ACC112 (cell line): ENCODE measurements at regions not wholly inside any gene's neighbourhood (a gene's known extent, or its start where the extent isn't known, plus 50 kb on each side); places are given as distances from the start of the nearest gene placed in this dataset.

Experiments
- H2AFZ ChIP-seq: fragments of 200-600 bp; sonication (generic); one replicate; pipeline ENCODE4 v1.6.0; 2017; ENCODE audit warnings: antibody characterized with exemption, low read length; ENCODE audit not compliant: unreplicated experiment
- H3K27ac ChIP-seq: fragments of 200-600 bp; sonication (generic); 2 replicates; pipeline ENCODE4 v1.5.1; 2014; ENCODE audit warnings: low read depth, mild to moderate bottlenecking, antibody characterized with exemption, low read length, moderate library complexity
- H3K27me3 ChIP-seq: fragments of 200-600 bp; sonication (generic); 2 replicates; pipeline ENCODE4 v1.6.1; 2014; ENCODE audit warnings: mild to moderate bottlenecking, antibody characterized with exemption, low read length, moderate library complexity, mixed read lengths; ENCODE audit not compliant: insufficient read depth
- H3K36me3 ChIP-seq: fragments of 200-600 bp; sonication (generic); 2 replicates; pipeline ENCODE4 v1.6.1; 2016; ENCODE audit warnings: mild to moderate bottlenecking, antibody characterized with exemption, low read length, moderate library complexity, mixed read lengths; ENCODE audit not compliant: insufficient read depth
- H3K4me1 ChIP-seq: fragments of 200-600 bp; sonication (generic); one replicate; pipeline ENCODE4 v1.6.1; 2016; ENCODE audit warnings: low read length, mixed read lengths; ENCODE audit not compliant: insufficient read depth, unreplicated experiment, control insufficient read depth
- H3K4me3 ChIP-seq: fragments of 200-600 bp; sonication (generic); 2 replicates; pipeline ENCODE4 v1.5.1; 2014; ENCODE audit warnings: mild to moderate bottlenecking, low read depth, low read length
- H3K79me2 ChIP-seq: fragments of 200-600 bp; sonication (generic); one replicate; pipeline ENCODE4 v1.6.0; 2016; ENCODE audit warnings: low read length; ENCODE audit not compliant: control insufficient read depth, unreplicated experiment, insufficient read depth

DNA sequence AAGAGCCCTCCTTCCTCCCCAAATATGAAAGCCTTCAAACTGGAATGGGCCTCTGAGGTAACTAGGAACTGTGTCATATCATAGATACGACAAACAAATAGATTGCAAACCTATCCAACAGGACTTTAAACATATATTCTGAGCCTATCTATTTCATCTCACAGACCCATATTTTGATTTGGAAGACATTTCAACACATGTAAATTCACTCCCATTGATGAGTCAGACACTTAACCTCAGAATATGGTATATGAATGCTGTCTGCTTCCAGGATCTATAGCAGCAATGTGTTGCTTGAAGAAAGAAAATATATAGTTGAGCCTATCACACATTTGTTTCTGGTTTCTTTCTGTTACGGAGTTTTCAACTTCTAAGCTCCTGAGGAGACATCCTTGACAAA lies 221.9 kb upstream of the SAMSN1 start:
- H2AFZ ChIP-seq, result no peak overlapping the region

DNA sequence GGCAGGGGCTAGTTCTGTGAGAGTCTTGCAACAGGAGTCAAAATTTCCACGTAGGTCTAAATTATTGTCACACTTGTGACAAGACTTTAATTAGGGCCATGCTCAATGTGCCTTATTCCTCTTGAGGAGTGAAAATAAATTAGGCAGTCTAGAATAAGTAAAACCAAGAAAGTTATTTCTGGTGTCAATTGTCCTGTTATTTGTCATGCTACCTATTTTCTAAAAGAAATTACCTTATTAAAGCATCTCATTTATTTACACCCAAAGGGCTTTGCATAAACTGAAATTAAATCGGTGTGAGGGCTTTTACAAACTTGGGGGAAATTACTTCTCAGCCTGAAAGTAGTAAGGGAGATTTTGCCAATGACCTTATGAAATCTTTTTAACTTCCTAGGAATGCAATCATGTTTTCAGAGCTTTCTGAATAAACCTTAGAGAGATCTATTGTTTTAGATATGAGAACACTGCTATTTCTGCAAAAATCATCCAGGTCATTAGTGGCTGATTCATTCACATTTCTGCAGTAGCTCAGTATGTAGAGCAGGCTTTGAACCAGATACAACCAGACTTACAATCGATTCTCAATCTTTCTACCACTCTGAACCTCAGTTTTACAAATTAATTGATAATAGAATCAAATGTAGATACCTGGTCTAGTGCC lies 221.2 kb upstream of the SAMSN1 start:
- Histone ChIP-seq H3K79me2 (no peaks in the 10 kb centered on the region), H3K27ac (no peak overlapping the region), H3K4me1 (peaks cover 12% of the 10 kb centered on the region), H3K4me3 (no peak overlapping the region), H3K27me3 (peaks cover 7% of the 10 kb centered on the region; the same call in 1 of the 2 replicates), H2AFZ (no peak overlapping the region), H3K36me3 (no peaks in the 10 kb centered on the region)

More for the DNA sequence above, 221.9 kb upstream of the SAMSN1 start:
- H3K27me3 ChIP-seq, result peaks cover 7% of the 10 kb centered on the region; the same call in 1 of the 2 replicates
- no peaks in the 10 kb centered on the region for H3K79me2 ChIP-seq
- no peak overlapping the region for H3K4me3 ChIP-seq
- peaks cover 7% of the 10 kb centered on the region for H3K4me1 ChIP-seq
- H3K36me3 ChIP-seq, result no peaks in the 10 kb centered on the region
- no peak overlapping the region for H3K27ac ChIP-seq

DNA sequence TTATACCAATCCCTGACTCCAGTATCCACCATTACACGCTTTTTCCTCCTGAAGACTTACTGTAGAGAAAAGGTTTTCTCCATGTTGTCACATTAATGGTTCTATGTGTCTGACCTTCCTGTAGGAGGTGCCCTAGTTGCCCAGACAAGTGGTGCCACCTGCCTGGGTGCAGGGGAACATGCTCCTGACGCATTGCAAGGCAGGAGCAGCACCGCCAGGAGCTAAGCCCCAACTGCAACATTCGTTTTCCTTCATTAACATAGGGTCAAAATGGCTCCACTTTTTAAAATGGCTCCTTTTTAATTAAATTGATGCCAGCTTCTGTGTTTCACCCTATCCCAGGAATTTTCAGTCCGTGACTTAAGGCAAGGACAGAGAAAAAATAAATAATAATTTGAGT lies 220.1 kb upstream of the SAMSN1 start:
- H3K36me3 ChIP-seq, result no peaks in the 10 kb centered on the region
- H3K27me3 ChIP-seq, result peaks cover 1% of the 10 kb centered on the region; the same call in 1 of the 2 replicates
- H2AFZ ChIP-seq, result no peak overlapping the region
- no peaks in the 10 kb centered on the region for H3K79me2 ChIP-seq
- peaks cover 12% of the 10 kb centered on the region for H3K4me1 ChIP-seq
- H3K4me3 ChIP-seq, result no peak overlapping the region
- no peak overlapping the region for H3K27ac ChIP-seq

- Histone ChIP-seq H3K36me3 (no peaks in the 10 kb centered on the region), H3K79me2 (no peaks in the 10 kb centered on the region), H3K27ac (no peak overlapping the region), H3K4me3 (no peak overlapping the region; the same call in 1 of the 2 replicates), H2AFZ (peak overlapping the region; percentile 77), H3K4me1 (peaks cover 12% of the 10 kb centered on the region), H3K27me3 (no peaks in the 10 kb centered on the region)
Observed at GRCh38 chr21:14763695-14764064, 217.6 kb upstream of the SAMSN1 start.

- Histone ChIP-seq H3K79me2 (no peaks in the 10 kb centered on the region), H3K27ac (no peak overlapping the region), H3K27me3 (no peaks in the 10 kb centered on the region), H2AFZ (peak overlapping the region; percentile 77), H3K4me1 (peaks cover 12% of the 10 kb centered on the region), H3K4me3 (peak overlapping the region; percentile 60), H3K36me3 (no peaks in the 10 kb centered on the region)
Observed at GRCh38 chr21:14762734-14763694, 216.9 kb upstream of the SAMSN1 start.

DNA sequence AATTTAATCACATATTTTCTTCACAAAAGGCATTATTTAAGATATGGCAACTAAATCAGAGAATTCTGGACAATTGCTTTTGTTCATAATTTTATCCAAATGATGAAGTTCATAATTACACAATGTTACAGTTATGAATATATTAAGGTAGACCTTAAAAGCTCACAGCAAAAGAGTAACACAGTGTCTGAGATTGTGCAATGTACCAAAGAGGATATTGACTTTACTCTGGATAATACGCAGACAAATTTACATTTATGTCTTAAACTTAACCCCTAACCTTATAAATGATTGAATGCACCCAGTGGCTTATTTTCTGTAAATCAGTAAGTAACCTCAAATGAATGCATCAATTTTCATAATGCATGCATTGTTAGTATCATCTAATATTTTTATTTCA lies 216.2 kb upstream of the SAMSN1 start:
- H3K4me1 ChIP-seq, result peaks cover 12% of the 10 kb centered on the region
- no peak overlapping the region for H2AFZ ChIP-seq
- no peak overlapping the region for H3K4me3 ChIP-seq

GRCh38 chr21:14759285-14759684 lies 213.2 kb upstream of the SAMSN1 start:
- Histone ChIP-seq H3K79me2 (no peaks in the 10 kb centered on the region), H2AFZ (no peak overlapping the region), H3K27me3 (no peaks in the 10 kb centered on the region), H3K36me3 (no peaks in the 10 kb centered on the region), H3K4me1 (peaks cover 12% of the 10 kb centered on the region), H3K4me3 (no peak overlapping the region), H3K27ac (no peak overlapping the region)

More for the DNA sequence above, 216.2 kb upstream of the SAMSN1 start:
- Histone ChIP-seq H3K27me3 (no peaks in the 10 kb centered on the region), H3K79me2 (no peaks in the 10 kb centered on the region), H3K27ac (no peak overlapping the region), H3K36me3 (no peaks in the 10 kb centered on the region)

GRCh38 chr21:14758849-14759248 lies 212.7 kb upstream of the SAMSN1 start:
- H3K27me3 ChIP-seq, result no peaks in the 10 kb centered on the region
- H3K4me1 ChIP-seq, result peaks cover 12% of the 10 kb centered on the region
- no peak overlapping the region for H3K4me3 ChIP-seq
- H3K79me2 ChIP-seq, result no peaks in the 10 kb centered on the region
- no peak overlapping the region for H3K27ac ChIP-seq
- no peak overlapping the region for H2AFZ ChIP-seq
- no peaks in the 10 kb centered on the region for H3K36me3 ChIP-seq

DNA sequence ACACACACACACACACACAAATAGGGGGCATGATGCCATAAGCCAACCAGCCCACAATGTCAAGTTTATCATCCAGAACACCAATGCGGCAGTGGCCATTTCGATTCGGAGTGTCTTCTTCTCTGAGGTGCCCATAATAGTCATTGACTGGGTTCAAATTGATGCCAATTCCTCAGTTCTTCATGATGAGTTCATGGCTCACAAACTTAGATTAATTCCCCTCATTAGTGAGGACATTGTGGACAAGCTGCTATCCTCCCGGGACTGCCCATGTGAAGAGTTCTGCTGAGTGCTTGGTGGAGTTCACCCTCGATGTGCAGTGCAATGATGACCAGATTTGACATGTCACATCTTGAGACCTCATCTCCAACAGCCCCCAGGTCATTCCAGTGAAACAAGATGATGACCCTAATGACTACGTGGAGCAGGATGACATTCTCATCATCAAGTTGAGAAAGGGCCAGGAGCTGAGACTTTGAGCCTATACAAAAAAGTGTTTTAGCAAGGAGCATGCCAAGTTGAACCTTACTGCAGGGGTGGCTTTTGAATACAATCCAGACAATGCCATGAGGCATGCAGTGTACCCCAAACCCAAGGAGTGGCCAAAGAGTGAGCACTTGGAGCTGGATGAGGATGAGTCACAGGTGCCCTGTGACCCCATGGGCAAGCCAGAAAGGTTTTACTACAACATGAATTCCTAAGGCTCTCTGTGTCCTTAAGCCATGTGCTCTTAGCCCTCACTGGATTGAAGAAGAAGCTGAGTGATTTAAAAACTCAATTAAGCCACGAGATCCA lies 211.6 kb upstream of the SAMSN1 start:
- H3K79me2 ChIP-seq, result no peaks in the 10 kb centered on the region
- H3K4me1 ChIP-seq, result peaks cover 2% of the 10 kb centered on the region
- H2AFZ ChIP-seq, result no peak overlapping the region
- no peaks in the 10 kb centered on the region for H3K36me3 ChIP-seq
- no peak overlapping the region for H3K27ac ChIP-seq
- H3K27me3 ChIP-seq, result no peaks in the 10 kb centered on the region
- no peak overlapping the region for H3K4me3 ChIP-seq

DNA sequence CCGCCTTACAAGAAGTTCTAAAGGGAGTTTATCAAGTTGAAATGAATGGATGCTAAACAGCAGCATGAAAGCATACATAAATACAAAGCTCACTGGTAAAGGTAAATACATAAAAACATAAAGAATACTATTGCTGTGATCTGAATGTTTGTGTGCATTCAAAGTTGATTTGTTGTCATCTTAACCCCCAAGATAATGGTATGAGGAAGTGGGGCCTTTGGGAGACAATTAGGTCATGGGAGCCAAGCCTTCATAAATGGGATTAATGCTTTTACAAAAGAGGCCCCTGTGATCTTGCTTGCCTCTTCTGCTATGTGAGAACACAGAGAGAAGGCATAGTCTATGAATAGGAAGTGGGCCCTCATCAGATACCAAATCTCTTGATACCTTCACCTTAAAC lies 209.0 kb upstream of the SAMSN1 start:
- Histone ChIP-seq H3K79me2 (no peaks in the 10 kb centered on the region), H3K36me3 (no peaks in the 10 kb centered on the region), H3K4me1 (no peaks in the 10 kb centered on the region), H3K27me3 (no peaks in the 10 kb centered on the region), H3K4me3 (no peak overlapping the region), H3K27ac (no peak overlapping the region), H2AFZ (no peak overlapping the region)
